HG03354 (cell line): ENCODE measurements at regions not wholly inside any gene's neighbourhood (a gene's known extent, or its start where the extent isn't known, plus 50 kb on each side); places are given as distances from the start of the nearest gene placed in this dataset.
"Not testable (repeated sequence)": the region's sequence is repeated elsewhere in the genome, so short reads cannot be mapped to it uniquely, and the experiment has no call there.

Source experiments
- ATAC-seq: cut with Tn5 transposase; IDR thresholded peaks from one replicate; pipeline ENCODE4 v1.9.1; 2021; ENCODE audit warnings: mild to moderate bottlenecking; ENCODE audit not compliant: unreplicated experiment, poor library complexity, severe bottlenecking

- ATAC-seq = no peak
These were observed 480.0 kb upstream of the JARID2 start for GRCh38 chr6:14765721-14766390.

GRCh38 chr6:14766391-14766994 is 479.4 kb upstream of the JARID2 start:
- no peak for ATAC-seq

- no peak for ATAC-seq
These were observed 478.6 kb upstream of the JARID2 start for GRCh38 chr6:14767226-14767625.

- ATAC-seq = no peak
These were observed 475.8 kb upstream of the JARID2 start for GRCh38 chr6:14770040-14770439.

GRCh38 chr6:14770572-14770971 is 475.3 kb upstream of the JARID2 start:
- no peak for ATAC-seq

- no peak for ATAC-seq
These were observed 474.9 kb upstream of the JARID2 start for GRCh38 chr6:14771016-14771415.

- no peak for ATAC-seq
These were observed 473.7 kb upstream of the JARID2 start for GRCh38 chr6:14772188-14772587.

- ATAC-seq = no peak
These were observed 470.3 kb upstream of the JARID2 start for GRCh38 chr6:14775528-14775927.

- ATAC-seq = no peak
These were observed 469.6 kb upstream of the JARID2 start for GRCh38 chr6:14776307-14776706.

GRCh38 chr6:14781772-14782525 is 463.9 kb upstream of the JARID2 start:
- no peak for ATAC-seq

GRCh38 chr6:14782921-14783464 is 462.9 kb upstream of the JARID2 start:
- not testable (repeated sequence) for ATAC-seq

- no peak for ATAC-seq
These were observed 462.3 kb upstream of the JARID2 start for GRCh38 chr6:14783594-14783993.

- no peak for ATAC-seq
These were observed 461.0 kb upstream of the JARID2 start for GRCh38 chr6:14784596-14785492.

- no peak for ATAC-seq
These were observed 460.4 kb upstream of the JARID2 start for GRCh38 chr6:14785493-14785790.

- ATAC-seq = no peak
These were observed 459.9 kb upstream of the JARID2 start for GRCh38 chr6:14786008-14786407.

- no peak for ATAC-seq
These were observed 459.4 kb upstream of the JARID2 start for GRCh38 chr6:14786455-14786854.

- no peak for ATAC-seq
These were observed 458.6 kb upstream of the JARID2 start for GRCh38 chr6:14787250-14787649.

- ATAC-seq = no peak
These were observed 458.2 kb upstream of the JARID2 start for GRCh38 chr6:14787677-14788076.

GRCh38 chr6:14789996-14790395 is 455.9 kb upstream of the JARID2 start:
- ATAC-seq = no peak

- no peak for ATAC-seq
These were observed 454.9 kb upstream of the JARID2 start for GRCh38 chr6:14790976-14791375.
